Hepatocyte (in vitro differentiated cells): ENCODE measurements at regions not wholly inside any gene's neighbourhood (a gene's known extent, or its start where the extent isn't known, plus 50 kb on each side); places are given as distances from the start of the nearest gene placed in this dataset.
"Not testable (repeated sequence)": the region's sequence is repeated elsewhere in the genome, so short reads cannot be mapped to it uniquely, and the experiment has no call there.

Experiments used
- DNase-seq: peaks from one replicate; pipeline ENCODE4 v3.0.0-alpha.2; 2016; ENCODE audit warnings: low spot score
- H2AFZ ChIP-seq: fragments of 200-600 bp; sonication (generic); 2 replicates; pipeline ENCODE4 v1.6.0; 2016; ENCODE audit warnings: antibody characterized with exemption, mild to moderate bottlenecking
- H3K27ac ChIP-seq: fragments of 200-600 bp; sonication (generic); 2 replicates; pipeline ENCODE4 v1.5.1; 2016; ENCODE audit warnings: mild to moderate bottlenecking
- H3K27me3 ChIP-seq: fragments of 200-600 bp; sonication (generic); 2 replicates; pipeline ENCODE4 v1.6.1; 2016
- H3K36me3 ChIP-seq: fragments of 200-600 bp; sonication (generic); replicated peaks from 2 replicates; pipeline ENCODE4 v1.5.1; 2016; ENCODE audit warnings: low read depth; ENCODE audit not compliant: insufficient read depth
- H3K4me1 ChIP-seq: fragments of 200-600 bp; sonication (generic); 2 replicates; pipeline ENCODE4 v1.5.1; 2016; ENCODE audit warnings: mild to moderate bottlenecking, moderate library complexity; ENCODE audit not compliant: insufficient read depth
- H3K4me2 ChIP-seq: fragments of 200-600 bp; sonication (generic); 2 replicates; pipeline ENCODE4 v1.6.0; 2016
- H3K4me3 ChIP-seq: fragments of 200-600 bp; sonication (generic); 2 replicates; pipeline ENCODE4 v1.5.1; 2016; ENCODE audit warnings: mild to moderate bottlenecking
- H3K79me2 ChIP-seq: fragments of 200-600 bp; sonication (generic); 2 replicates; pipeline ENCODE4 v1.6.0; 2017; ENCODE audit warnings: mild to moderate bottlenecking
- H3K9me2 ChIP-seq: fragments of 200-600 bp; sonication (generic); replicated peaks from 2 replicates; pipeline ENCODE4 v1.6.0; 2017; ENCODE audit warnings: mild to moderate bottlenecking; ENCODE audit not compliant: insufficient read depth
- H3K9me3 ChIP-seq: fragments of 200-600 bp; sonication (generic); 2 replicates; pipeline ENCODE4 v1.5.1; 2016; ENCODE audit warnings: low read depth, mild to moderate bottlenecking
- H4K20me1 ChIP-seq: fragments of 200-600 bp; sonication (generic); 2 replicates; pipeline ENCODE4 v1.6.0; 2016; ENCODE audit warnings: mild to moderate bottlenecking; ENCODE audit not compliant: insufficient read depth, poor library complexity, severe bottlenecking
- CTCF ChIP-seq: fragments of 200-600 bp; sonication (generic); IDR thresholded peaks from 2 replicates; pipeline ENCODE4 v1.5.1; 2016; ENCODE audit warnings: antibody characterized with exemption, mild to moderate bottlenecking; ENCODE audit not compliant: poor library complexity
- EZH2 ChIP-seq: fragments of 200-600 bp; sonication (generic); IDR thresholded peaks from 2 replicates; pipeline ENCODE4 v1.6.1; 2016; ENCODE audit warnings: antibody characterized with exemption, mild to moderate bottlenecking, borderline replicate concordance
- EZH2phosphoT487 ChIP-seq: fragments of 200-600 bp; sonication (generic); IDR thresholded peaks from one replicate; pipeline ENCODE4 v1.6.1; 2018; ENCODE audit warnings: antibody characterized with exemption, mild to moderate bottlenecking, low read depth, moderate library complexity; ENCODE audit not compliant: unreplicated experiment, severe bottlenecking
- WGBS: methylation state at CpG from one replicate; pipeline ENCODE4 v1.1.6; 2016; ENCODE audit warnings: low lambda C conversion rate; ENCODE audit errors: missing lambda C conversion rate; 5-methylcytosine and 5-hydroxymethylcytosine counted together

- 84% methylated on average over 3 of the region's 3 CpGs for WGBS
- H3K79me2 ChIP-seq: no peaks in the 10 kb centered on the region
- H2AFZ ChIP-seq: no peak overlapping the region
Measured at GRCh38 chr12:127600211-127600610, 666.8 kb upstream of the TMEM132C start.

DNA sequence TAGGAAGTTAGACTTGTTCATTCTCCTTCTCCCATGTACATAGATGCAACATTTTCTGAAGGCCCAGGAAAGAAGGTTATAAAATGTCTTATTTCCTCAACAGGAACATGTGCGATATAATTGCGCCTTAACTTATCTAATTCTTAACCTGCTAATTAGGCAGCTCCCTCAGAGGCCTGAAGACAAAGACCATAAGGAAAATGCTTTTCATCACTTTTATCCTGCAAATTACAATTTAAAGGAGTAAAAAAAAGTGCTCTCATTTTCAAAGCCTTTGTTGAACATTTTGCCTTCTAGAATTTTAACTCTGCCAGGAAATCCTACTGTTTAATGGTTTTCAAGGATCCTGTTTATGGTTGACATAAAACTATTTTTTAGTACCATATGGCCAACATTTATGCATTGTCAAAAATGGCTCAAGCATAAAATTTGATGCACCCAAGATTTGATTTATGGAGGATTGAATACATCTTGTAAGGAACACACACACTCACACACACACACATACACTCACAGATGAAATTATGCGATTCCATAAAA lies 660.4 kb upstream of the TMEM132C start:
- 97% methylated on average over 3 of the region's 3 CpGs for WGBS
- Histone ChIP-seq H3K4me2 (no peak overlapping the region), H3K4me3 (no peak overlapping the region), H3K36me3 (no peaks in the 10 kb centered on the region), H3K79me2 (no peaks in the 10 kb centered on the region), H3K4me1 (no peaks in the 10 kb centered on the region), H3K9me3 (no peaks in the 10 kb centered on the region), H3K27ac (no peak overlapping the region), H2AFZ (no peak overlapping the region), H3K27me3 (no peaks in the 10 kb centered on the region), H4K20me1 (no peaks in the 10 kb centered on the region), H3K9me2 (no peaks in the 10 kb centered on the region)
- TF ChIP-seq CTCF: no peak
- no peak for TF ChIP-seq EZH2
- TF ChIP-seq EZH2phosphoT487: no peak
- DNase-seq: no peak

More at GRCh38 chr12:127600211-127600610, 666.8 kb upstream of the TMEM132C start:
- no peaks in the 10 kb centered on the region for H3K9me2 ChIP-seq
- H3K27me3 ChIP-seq: no peaks in the 10 kb centered on the region
- H3K4me1 ChIP-seq: no peaks in the 10 kb centered on the region
- no peak overlapping the region for H3K4me2 ChIP-seq
- no peaks in the 10 kb centered on the region for H3K36me3 ChIP-seq
- no peaks in the 10 kb centered on the region for H3K9me3 ChIP-seq
- H3K27ac ChIP-seq: no peak overlapping the region
- TF ChIP-seq EZH2phosphoT487: no peak
- TF ChIP-seq CTCF: no peak
- no peak for TF ChIP-seq EZH2
- no peak overlapping the region for H3K4me3 ChIP-seq
- DNase-seq: no peak
- H4K20me1 ChIP-seq: no peaks in the 10 kb centered on the region

DNA sequence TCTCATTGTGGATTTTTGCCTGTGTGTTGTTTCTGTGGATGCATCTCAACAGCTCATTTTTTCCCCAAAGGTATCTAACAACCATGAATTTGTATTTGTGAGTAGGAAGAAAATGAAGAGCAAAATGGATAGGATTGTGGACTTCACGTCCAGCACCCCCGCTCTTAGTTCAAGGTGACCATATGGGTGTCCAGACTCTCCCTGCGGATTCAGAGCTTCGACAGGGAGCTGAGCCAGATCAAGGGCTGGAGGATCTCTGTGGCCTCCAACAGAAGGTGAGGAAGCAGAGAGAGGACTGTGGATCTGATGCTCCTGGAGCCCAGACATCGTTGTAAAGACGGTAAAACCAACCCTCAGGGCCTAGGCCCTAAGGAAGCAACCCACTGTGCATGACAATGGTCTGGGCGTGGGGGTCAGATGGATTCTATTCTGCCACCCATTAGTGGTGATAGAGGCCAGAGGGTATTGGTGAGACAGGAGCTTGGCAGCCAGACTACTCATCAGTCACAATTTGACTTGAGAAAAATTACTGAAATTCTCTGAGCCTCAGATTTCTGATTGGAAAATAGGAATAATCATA lies 659.7 kb upstream of the TMEM132C start:
- Histone ChIP-seq H3K4me2 (no peak overlapping the region), H3K9me3 (no peaks in the 10 kb centered on the region), H2AFZ (no peak overlapping the region), H3K4me1 (no peaks in the 10 kb centered on the region), H3K9me2 (no peaks in the 10 kb centered on the region), H4K20me1 (no peaks in the 10 kb centered on the region), H3K27ac (no peak overlapping the region), H3K79me2 (no peaks in the 10 kb centered on the region), H3K36me3 (no peaks in the 10 kb centered on the region), H3K27me3 (no peaks in the 10 kb centered on the region), H3K4me3 (no peak overlapping the region)
- DNase-seq: no peak
- 81% methylated on average over 7 of the region's 7 CpGs for WGBS
- no peak for TF ChIP-seq EZH2phosphoT487
- no peak for TF ChIP-seq EZH2
- no peak for TF ChIP-seq CTCF

DNA sequence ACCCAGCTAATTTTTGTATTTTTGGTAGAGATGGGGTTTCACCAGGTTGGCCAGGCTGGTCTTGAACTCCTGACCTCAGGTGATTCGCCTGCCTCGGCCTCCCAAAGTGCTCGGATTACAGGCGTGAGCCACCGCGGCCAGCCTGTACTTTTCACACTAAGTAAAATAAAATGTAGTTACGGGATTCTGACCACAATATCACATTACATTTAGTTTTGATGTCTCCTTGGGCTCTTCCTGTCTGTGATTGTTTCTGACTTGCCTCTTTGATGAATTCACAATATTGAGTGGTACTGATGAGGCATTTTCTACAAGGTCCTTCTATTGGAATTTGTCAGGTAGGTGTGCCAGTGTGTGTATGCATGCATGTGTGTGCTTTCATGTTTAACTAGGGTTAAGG lies 658.6 kb upstream of the TMEM132C start:
- not testable (repeated sequence) for H3K36me3 ChIP-seq, H3K9me2 ChIP-seq, H3K4me3 ChIP-seq, H3K4me1 ChIP-seq, H3K79me2 ChIP-seq, H3K9me3 ChIP-seq, H3K27ac ChIP-seq, DNase-seq, H2AFZ ChIP-seq, H4K20me1 ChIP-seq, H3K27me3 ChIP-seq, H3K4me2 ChIP-seq
- 85% methylated on average over 7 of the region's 7 CpGs for WGBS
